AG09309 (cell line): ENCODE measurements at regions not wholly inside any gene's neighbourhood (a gene's known extent, or its start where the extent isn't known, plus 50 kb on each side); places are given as distances from the start of the nearest gene placed in this dataset.
"Not testable (repeated sequence)": the region's sequence is repeated elsewhere in the genome, so short reads cannot be mapped to it uniquely, and the experiment has no call there.

Experiments
- DNase-seq: peaks from one replicate; pipeline ENCODE4 v3.0.0-alpha.2; 2010; ENCODE audit warnings: low read depth
- H3K4me3 ChIP-seq: 2 replicates; pipeline ENCODE4 v1.5.1; 2011; ENCODE audit warnings: mild to moderate bottlenecking, low read depth, low read length, moderate library complexity; ENCODE audit not compliant: control insufficient read depth
- CTCF ChIP-seq: IDR thresholded peaks from 2 replicates; pipeline ENCODE4 v1.5.1; 2011; ENCODE audit warnings: mild to moderate bottlenecking, low read depth, low read length, inconsistent platforms; ENCODE audit not compliant: insufficient read depth, control insufficient read depth; ENCODE audit errors: missing control alignments

- no peak overlapping the region for H3K4me3 ChIP-seq
- no peak for DNase-seq
- TF ChIP-seq CTCF = no peak
Observed at GRCh38 chr11:110514967-110515366, 85.2 kb downstream of the FDX1 start.

- not testable (repeated sequence) for H3K4me3 ChIP-seq, DNase-seq
Observed at GRCh38 chr11:110517381-110517780, 87.6 kb downstream of the FDX1 start.

- peak; percentile 62 for DNase-seq
- H3K4me3 ChIP-seq = no peak overlapping the region
- TF ChIP-seq CTCF = no peak
Observed at GRCh38 chr11:110518809-110519514, 89.2 kb downstream of the FDX1 start.

- no peak for TF ChIP-seq CTCF
- no peak overlapping the region for H3K4me3 ChIP-seq
- no peak for DNase-seq
Observed at GRCh38 chr11:110519796-110520195, 90.0 kb downstream of the FDX1 start.

GRCh38 chr11:110522471-110522870 lies 92.7 kb downstream of the FDX1 start:
- no peak for DNase-seq
- no peak for TF ChIP-seq CTCF
- no peak overlapping the region for H3K4me3 ChIP-seq

- TF ChIP-seq CTCF = no peak
- peak; percentile 69 for DNase-seq
- H3K4me3 ChIP-seq = no peak overlapping the region
Observed at GRCh38 chr11:110524238-110524637, 94.5 kb downstream of the FDX1 start.

- no peak for TF ChIP-seq CTCF
- H3K4me3 ChIP-seq = no peak overlapping the region
- peak; percentile 52 for DNase-seq
Observed at GRCh38 chr11:110525883-110526282, 96.1 kb downstream of the FDX1 start.
